ENCODE measurements at regions not wholly inside any gene's neighbourhood (a gene's known extent, or its start where the extent isn't known, plus 50 kb on each side); places are given as distances from the start of the nearest gene placed in this dataset.
"Not testable (repeated sequence)": the region's sequence is repeated elsewhere in the genome, so short reads cannot be mapped to it uniquely, and the experiment has no call there.

GRCh38 chr13:80825276-80825675 lies 484.4 kb upstream of the SPRY2 start:
- Histone ChIP-seq H3K27me3 (ENCODE audit: control insufficient read depth, insufficient read depth, low read length) (no peaks in the 10 kb centered on the region), H3K9me3 (ENCODE audit: control insufficient read depth, low read depth, low read length) (no peaks in the 10 kb centered on the region), H3K36me3 (ENCODE audit: control insufficient read depth, insufficient read depth, low read length) (no peaks in the 10 kb centered on the region), H3K27ac (ENCODE audit: low read length) (no peak overlapping the region), H3K4me3 (ENCODE audit: low read length) (no peak overlapping the region), H3K4me1 (ENCODE audit: control insufficient read depth, insufficient read depth, low read length) (no peaks in the 10 kb centered on the region)
- no CpG with 5 or more reads among the region's 1 CpG for WGBS (ENCODE audit: insufficient coverage, low lambda C conversion rate)
- DNase-seq = no peak

- Histone ChIP-seq H3K36me3 (ENCODE audit: control insufficient read depth, insufficient read depth, low read length) (no peaks in the 10 kb centered on the region), H3K27ac (ENCODE audit: low read length) (no peak overlapping the region), H3K9me3 (ENCODE audit: control insufficient read depth, low read depth, low read length) (no peaks in the 10 kb centered on the region), H3K4me1 (ENCODE audit: control insufficient read depth, insufficient read depth, low read length) (no peaks in the 10 kb centered on the region), H3K4me3 (ENCODE audit: low read length) (no peak overlapping the region), H3K27me3 (ENCODE audit: control insufficient read depth, insufficient read depth, low read length) (no peaks in the 10 kb centered on the region)
- no peak for DNase-seq
- WGBS (ENCODE audit: insufficient coverage, low lambda C conversion rate) = 57% methylated on average over 1 of the region's 1 CpG
Observed at GRCh38 chr13:80824229-80824628, 483.3 kb upstream of the SPRY2 start.

- Histone ChIP-seq H3K36me3 (ENCODE audit: control insufficient read depth, insufficient read depth, low read length) (no peaks in the 10 kb centered on the region), H3K4me3 (ENCODE audit: low read length) (no peak overlapping the region), H3K27me3 (ENCODE audit: control insufficient read depth, insufficient read depth, low read length) (no peaks in the 10 kb centered on the region), H3K4me1 (ENCODE audit: control insufficient read depth, insufficient read depth, low read length) (no peaks in the 10 kb centered on the region), H3K27ac (ENCODE audit: low read length) (no peak overlapping the region), H3K9me3 (ENCODE audit: control insufficient read depth, low read depth, low read length) (no peaks in the 10 kb centered on the region)
- DNase-seq = no peak
- WGBS (ENCODE audit: insufficient coverage, low lambda C conversion rate) = 67% methylated on average over 1 of the region's 1 CpG
Observed at GRCh38 chr13:80823472-80823871, 482.5 kb upstream of the SPRY2 start.

GRCh38 chr13:80821466-80821865 lies 480.5 kb upstream of the SPRY2 start:
- Histone ChIP-seq H3K36me3 (ENCODE audit: control insufficient read depth, insufficient read depth, low read length) (no peaks in the 10 kb centered on the region), H3K9me3 (ENCODE audit: control insufficient read depth, low read depth, low read length) (peaks cover 4% of the 10 kb centered on the region), H3K4me1 (ENCODE audit: control insufficient read depth, insufficient read depth, low read length) (no peaks in the 10 kb centered on the region), H3K27me3 (ENCODE audit: control insufficient read depth, insufficient read depth, low read length) (no peaks in the 10 kb centered on the region), H3K27ac (ENCODE audit: low read length) (no peak overlapping the region), H3K4me3 (ENCODE audit: low read length) (no peak overlapping the region)
- no peak for DNase-seq

- Histone ChIP-seq H3K4me1 (ENCODE audit: control insufficient read depth, insufficient read depth, low read length) (no peaks in the 10 kb centered on the region), H3K9me3 (ENCODE audit: control insufficient read depth, low read depth, low read length) (peaks cover 4% of the 10 kb centered on the region), H3K27me3 (ENCODE audit: control insufficient read depth, insufficient read depth, low read length) (no peaks in the 10 kb centered on the region), H3K27ac (ENCODE audit: low read length) (no peak overlapping the region), H3K4me3 (ENCODE audit: low read length) (no peak overlapping the region), H3K36me3 (ENCODE audit: control insufficient read depth, insufficient read depth, low read length) (no peaks in the 10 kb centered on the region)
- DNase-seq = no peak
- WGBS (ENCODE audit: insufficient coverage, low lambda C conversion rate) = 100% methylated on average over 1 of the region's 1 CpG
Observed at GRCh38 chr13:80817979-80818378, 477.1 kb upstream of the SPRY2 start.

- no peak for DNase-seq
- Histone ChIP-seq H3K27ac (ENCODE audit: low read length) (no peak overlapping the region), H3K9me3 (ENCODE audit: control insufficient read depth, low read depth, low read length) (peaks cover 4% of the 10 kb centered on the region), H3K36me3 (ENCODE audit: control insufficient read depth, insufficient read depth, low read length) (no peaks in the 10 kb centered on the region), H3K4me3 (ENCODE audit: low read length) (no peak overlapping the region), H3K4me1 (ENCODE audit: control insufficient read depth, insufficient read depth, low read length) (no peaks in the 10 kb centered on the region), H3K27me3 (ENCODE audit: control insufficient read depth, insufficient read depth, low read length) (no peaks in the 10 kb centered on the region)
Observed at GRCh38 chr13:80814541-80814940, 473.6 kb upstream of the SPRY2 start.

- not testable (repeated sequence) for H3K4me3 ChIP-seq (ENCODE audit: low read length); H3K27ac ChIP-seq (ENCODE audit: low read length); H3K9me3 ChIP-seq (ENCODE audit: control insufficient read depth, low read depth, low read length); H3K27me3 ChIP-seq (ENCODE audit: control insufficient read depth, insufficient read depth, low read length); H3K36me3 ChIP-seq (ENCODE audit: control insufficient read depth, insufficient read depth, low read length); H3K4me1 ChIP-seq (ENCODE audit: control insufficient read depth, insufficient read depth, low read length); DNase-seq
- 100% methylated on average over 1 of the region's 4 CpGs for WGBS (ENCODE audit: insufficient coverage, low lambda C conversion rate)
Observed at GRCh38 chr13:80810294-80810693, 469.4 kb upstream of the SPRY2 start.

- WGBS (ENCODE audit: insufficient coverage, low lambda C conversion rate) = no CpG with 5 or more reads among the region's 3 CpGs
- no peaks in the 10 kb centered on the region for H3K4me1 ChIP-seq (ENCODE audit: control insufficient read depth, insufficient read depth, low read length)
- no peak overlapping the region for H3K4me3 ChIP-seq (ENCODE audit: low read length)
- H3K9me3 ChIP-seq (ENCODE audit: control insufficient read depth, low read depth, low read length) = no peaks in the 10 kb centered on the region
- no peaks in the 10 kb centered on the region for H3K36me3 ChIP-seq (ENCODE audit: control insufficient read depth, insufficient read depth, low read length)
- no peak for DNase-seq
- H3K27ac ChIP-seq (ENCODE audit: low read length) = no peak overlapping the region
- no peaks in the 10 kb centered on the region for H3K27me3 ChIP-seq (ENCODE audit: control insufficient read depth, insufficient read depth, low read length)
Observed at GRCh38 chr13:80802946-80803345, 462.0 kb upstream of the SPRY2 start.

GRCh38 chr13:80798576-80799133 lies 457.7 kb upstream of the SPRY2 start:
- Histone ChIP-seq H3K9me3 (ENCODE audit: control insufficient read depth, low read depth, low read length) (no peaks in the 10 kb centered on the region), H3K27me3 (ENCODE audit: control insufficient read depth, insufficient read depth, low read length) (no peaks in the 10 kb centered on the region), H3K4me1 (ENCODE audit: control insufficient read depth, insufficient read depth, low read length) (no peaks in the 10 kb centered on the region), H3K4me3 (ENCODE audit: low read length) (no peak overlapping the region), H3K27ac (ENCODE audit: low read length) (no peak overlapping the region), H3K36me3 (ENCODE audit: control insufficient read depth, insufficient read depth, low read length) (no peaks in the 10 kb centered on the region)
- no peak for DNase-seq
- 83% methylated on average over 1 of the region's 1 CpG for WGBS (ENCODE audit: insufficient coverage, low lambda C conversion rate)

GRCh38 chr13:80787604-80788003 lies 446.7 kb upstream of the SPRY2 start:
- Histone ChIP-seq H3K27ac (ENCODE audit: low read length) (no peak overlapping the region), H3K36me3 (ENCODE audit: control insufficient read depth, insufficient read depth, low read length) (no peaks in the 10 kb centered on the region), H3K4me3 (ENCODE audit: low read length) (no peak overlapping the region), H3K27me3 (ENCODE audit: control insufficient read depth, insufficient read depth, low read length) (no peaks in the 10 kb centered on the region), H3K4me1 (ENCODE audit: control insufficient read depth, insufficient read depth, low read length) (no peaks in the 10 kb centered on the region), H3K9me3 (ENCODE audit: control insufficient read depth, low read depth, low read length) (no peaks in the 10 kb centered on the region)
- no peak for DNase-seq
- WGBS (ENCODE audit: insufficient coverage, low lambda C conversion rate) = no CpG with 5 or more reads among the region's 1 CpG

- Histone ChIP-seq H3K27me3 (ENCODE audit: control insufficient read depth, insufficient read depth, low read length) (no peaks in the 10 kb centered on the region), H3K4me3 (ENCODE audit: low read length) (no peak overlapping the region), H3K27ac (ENCODE audit: low read length) (no peak overlapping the region), H3K4me1 (ENCODE audit: control insufficient read depth, insufficient read depth, low read length) (no peaks in the 10 kb centered on the region), H3K36me3 (ENCODE audit: control insufficient read depth, insufficient read depth, low read length) (no peaks in the 10 kb centered on the region), H3K9me3 (ENCODE audit: control insufficient read depth, low read depth, low read length) (no peaks in the 10 kb centered on the region)
- no peak for DNase-seq
- WGBS (ENCODE audit: insufficient coverage, low lambda C conversion rate) = no CpG with 5 or more reads among the region's 3 CpGs
Observed at GRCh38 chr13:80783926-80784565, 443.1 kb upstream of the SPRY2 start.
